ENCODE measurements at regions not wholly inside any gene's neighbourhood (a gene's known extent, or its start where the extent isn't known, plus 50 kb on each side); places are given as distances from the start of the nearest gene placed in this dataset.

DNA sequence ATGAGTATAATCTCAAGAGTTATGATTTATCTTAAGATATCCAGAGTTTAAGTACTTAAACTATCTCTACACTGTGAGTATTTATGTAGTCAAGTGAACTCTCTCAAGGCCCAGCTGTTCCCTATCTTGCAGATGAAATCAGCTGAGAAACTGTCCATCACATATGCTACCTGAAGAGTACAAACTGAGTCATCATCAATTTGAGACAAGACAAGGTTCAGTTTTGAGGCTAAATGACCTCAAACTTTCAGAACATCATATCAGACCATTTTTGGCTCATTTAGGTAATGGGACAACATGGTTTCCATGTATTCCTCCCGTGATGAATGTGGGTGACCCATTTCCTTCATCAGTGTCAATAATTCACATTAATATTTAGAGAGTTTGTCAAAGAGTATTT, 53.1 kb upstream of the AUTS2 start:
- H3K9me3 ChIP-seq: no peaks in the 10 kb centered on the region
- intact Hi-C loops (cut with DNase I; ENCODE audit: low total_unique reads) (no loop called here), in situ Hi-C loops (cut with MboI; ENCODE audit: low sequenced_read_pairs in 4 of 4) (no loop called here)
- TF ChIP-seq, protein P1, sequence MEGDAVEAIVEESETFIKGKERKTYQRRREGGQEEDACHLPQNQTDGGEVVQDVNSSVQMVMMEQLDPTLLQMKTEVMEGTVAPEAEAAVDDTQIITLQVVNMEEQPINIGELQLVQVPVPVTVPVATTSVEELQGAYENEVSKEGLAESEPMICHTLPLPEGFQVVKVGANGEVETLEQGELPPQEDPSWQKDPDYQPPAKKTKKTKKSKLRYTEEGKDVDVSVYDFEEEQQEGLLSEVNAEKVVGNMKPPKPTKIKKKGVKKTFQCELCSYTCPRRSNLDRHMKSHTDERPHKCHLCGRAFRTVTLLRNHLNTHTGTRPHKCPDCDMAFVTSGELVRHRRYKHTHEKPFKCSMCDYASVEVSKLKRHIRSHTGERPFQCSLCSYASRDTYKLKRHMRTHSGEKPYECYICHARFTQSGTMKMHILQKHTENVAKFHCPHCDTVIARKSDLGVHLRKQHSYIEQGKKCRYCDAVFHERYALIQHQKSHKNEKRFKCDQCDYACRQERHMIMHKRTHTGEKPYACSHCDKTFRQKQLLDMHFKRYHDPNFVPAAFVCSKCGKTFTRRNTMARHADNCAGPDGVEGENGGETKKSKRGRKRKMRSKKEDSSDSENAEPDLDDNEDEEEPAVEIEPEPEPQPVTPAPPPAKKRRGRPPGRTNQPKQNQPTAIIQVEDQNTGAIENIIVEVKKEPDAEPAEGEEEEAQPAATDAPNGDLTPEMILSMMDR (IDR thresholded peaks at IDR 0.05 in 4 of 5, conservative IDR thresholded peaks at IDR 0.05 in 1 of 5): no peak
- TF ChIP-seq POLR2A (IDR thresholded peaks at IDR 0.05): no peak
- ATAC-seq: no peak
- H3K27me3 ChIP-seq: no peaks in the 10 kb centered on the region
- H3K4me1 ChIP-seq: no peaks in the 10 kb centered on the region
- H3K27ac ChIP-seq: no peak overlapping the region
- no peaks in the 10 kb centered on the region for H3K36me3 ChIP-seq
- no peak overlapping the region for H3K4me3 ChIP-seq
- no peak for DNase-seq

All from gastrocnemius medialis (tissue), 4 donors.